ENCODE measurements at regions not wholly inside any gene's neighbourhood (a gene's known extent, or its start where the extent isn't known, plus 50 kb on each side); places are given as distances from the start of the nearest gene placed in this dataset.

- no peak for FAIRE-seq
- no peak for TF ChIP-seq PAX5 (IDR thresholded peaks at IDR 0.05; ENCODE audit: insufficient read depth, low read length, severe bottlenecking)
- no peak for TF ChIP-seq POLR2AphosphoS5 (IDR thresholded peaks at IDR 0.05; ENCODE audit: low read depth, low read length)
- no peak for TF ChIP-seq TAF1 (IDR thresholded peaks at IDR 0.05; ENCODE audit: low read depth, low read length)
- no peak for TF ChIP-seq POLR2A (IDR thresholded peaks at IDR 0.05; ENCODE audit: low read depth, low read length)
- TF ChIP-seq POU2F2 (IDR thresholded peaks at IDR 0.05; ENCODE audit: low read depth, low read length): no peak
- TF ChIP-seq SPI1 (IDR thresholded peaks at IDR 0.05; ENCODE audit: low read depth, low read length): no peak
- no peak for DNase-seq (ENCODE audit: insufficient read length, low spot score)
Observed at GRCh38 chr10:44647877-44648542, 263.1 kb upstream of the CXCL12 start.

- FAIRE-seq (no peak), DNase-seq (ENCODE audit: insufficient read length, low spot score) (no peak)
- TF ChIP-seq POU2F2 (IDR thresholded peaks at IDR 0.05; ENCODE audit: low read depth, low read length) (no peak), POLR2A (IDR thresholded peaks at IDR 0.05; ENCODE audit: low read depth, low read length) (no peak), POLR2AphosphoS5 (IDR thresholded peaks at IDR 0.05; ENCODE audit: low read depth, low read length) (no peak), TAF1 (IDR thresholded peaks at IDR 0.05; ENCODE audit: low read depth, low read length) (no peak), SPI1 (IDR thresholded peaks at IDR 0.05; ENCODE audit: low read depth, low read length) (no peak), PAX5 (IDR thresholded peaks at IDR 0.05; ENCODE audit: insufficient read depth, low read length, severe bottlenecking) (no peak)
Observed at GRCh38 chr10:44650691-44651661, 260.2 kb upstream of the TMEM72 start.

- FAIRE-seq (no peak), DNase-seq (ENCODE audit: insufficient read length, low spot score) (no peak)
- TF ChIP-seq POLR2A (IDR thresholded peaks at IDR 0.05; ENCODE audit: low read depth, low read length): no peak
- no peak for TF ChIP-seq SPI1 (IDR thresholded peaks at IDR 0.05; ENCODE audit: low read depth, low read length)
- no peak for TF ChIP-seq TAF1 (IDR thresholded peaks at IDR 0.05; ENCODE audit: low read depth, low read length)
- no peak for TF ChIP-seq POU2F2 (IDR thresholded peaks at IDR 0.05; ENCODE audit: low read depth, low read length)
- no peak for TF ChIP-seq PAX5 (IDR thresholded peaks at IDR 0.05; ENCODE audit: insufficient read depth, low read length, severe bottlenecking)
- no peak for TF ChIP-seq POLR2AphosphoS5 (IDR thresholded peaks at IDR 0.05; ENCODE audit: low read depth, low read length)
Observed at GRCh38 chr10:44651834-44652233, 259.3 kb upstream of the TMEM72 start.

GRCh38 chr10:44659320-44659719 lies 251.8 kb upstream of the TMEM72 start:
- DNase-seq (ENCODE audit: insufficient read length, low spot score) (no peak), FAIRE-seq (no peak)
- TF ChIP-seq POLR2A (IDR thresholded peaks at IDR 0.05; ENCODE audit: low read depth, low read length): no peak
- TF ChIP-seq POLR2AphosphoS5 (IDR thresholded peaks at IDR 0.05; ENCODE audit: low read depth, low read length): no peak
- no peak for TF ChIP-seq POU2F2 (IDR thresholded peaks at IDR 0.05; ENCODE audit: low read depth, low read length)
- TF ChIP-seq SPI1 (IDR thresholded peaks at IDR 0.05; ENCODE audit: low read depth, low read length): no peak
- TF ChIP-seq TAF1 (IDR thresholded peaks at IDR 0.05; ENCODE audit: low read depth, low read length): no peak
- TF ChIP-seq PAX5 (IDR thresholded peaks at IDR 0.05; ENCODE audit: insufficient read depth, low read length, severe bottlenecking): no peak

GRCh38 chr10:44660271-44660670 lies 250.9 kb upstream of the TMEM72 start:
- DNase-seq (ENCODE audit: insufficient read length, low spot score): no peak
- FAIRE-seq: no peak
- no peak for TF ChIP-seq TAF1 (IDR thresholded peaks at IDR 0.05; ENCODE audit: low read depth, low read length)
- no peak for TF ChIP-seq POLR2A (IDR thresholded peaks at IDR 0.05; ENCODE audit: low read depth, low read length)

GRCh38 chr10:44662051-44662450 lies 249.1 kb upstream of the TMEM72 start:
- no peak for FAIRE-seq
- no peak for DNase-seq (ENCODE audit: insufficient read length, low spot score)
- TF ChIP-seq SPI1 (IDR thresholded peaks at IDR 0.05; ENCODE audit: low read depth, low read length) (no peak), POLR2A (IDR thresholded peaks at IDR 0.05; ENCODE audit: low read depth, low read length) (no peak), POU2F2 (IDR thresholded peaks at IDR 0.05; ENCODE audit: low read depth, low read length) (no peak)

GRCh38 chr10:44668336-44668735 lies 242.8 kb upstream of the TMEM72 start:
- FAIRE-seq (no peak), DNase-seq (ENCODE audit: insufficient read length, low spot score) (no peak)
- no peak for TF ChIP-seq TAF1 (IDR thresholded peaks at IDR 0.05; ENCODE audit: low read depth, low read length)
- TF ChIP-seq POU2F2 (IDR thresholded peaks at IDR 0.05; ENCODE audit: low read depth, low read length): no peak
- TF ChIP-seq POLR2AphosphoS5 (IDR thresholded peaks at IDR 0.05; ENCODE audit: low read depth, low read length): no peak
- TF ChIP-seq PAX5 (IDR thresholded peaks at IDR 0.05; ENCODE audit: insufficient read depth, low read length, severe bottlenecking): no peak
- no peak for TF ChIP-seq POLR2A (IDR thresholded peaks at IDR 0.05; ENCODE audit: low read depth, low read length)
- no peak for TF ChIP-seq SPI1 (IDR thresholded peaks at IDR 0.05; ENCODE audit: low read depth, low read length)

GRCh38 chr10:44671319-44671718 lies 239.8 kb upstream of the TMEM72 start:
- TF ChIP-seq POLR2A (IDR thresholded peaks at IDR 0.05; ENCODE audit: low read depth, low read length) (no peak), PAX5 (IDR thresholded peaks at IDR 0.05; ENCODE audit: insufficient read depth, low read length, severe bottlenecking) (no peak), POLR2AphosphoS5 (IDR thresholded peaks at IDR 0.05; ENCODE audit: low read depth, low read length) (no peak), POU2F2 (IDR thresholded peaks at IDR 0.05; ENCODE audit: low read depth, low read length) (no peak), SPI1 (IDR thresholded peaks at IDR 0.05; ENCODE audit: low read depth, low read length) (no peak), TAF1 (IDR thresholded peaks at IDR 0.05; ENCODE audit: low read depth, low read length) (no peak)
- no peak for DNase-seq (ENCODE audit: insufficient read length, low spot score)
- no peak for FAIRE-seq

- TF ChIP-seq POLR2AphosphoS5 (IDR thresholded peaks at IDR 0.05; ENCODE audit: low read depth, low read length) (no peak), POLR2A (IDR thresholded peaks at IDR 0.05; ENCODE audit: low read depth, low read length) (no peak), PAX5 (IDR thresholded peaks at IDR 0.05; ENCODE audit: insufficient read depth, low read length, severe bottlenecking) (no peak), SPI1 (IDR thresholded peaks at IDR 0.05; ENCODE audit: low read depth, low read length) (no peak), POU2F2 (IDR thresholded peaks at IDR 0.05; ENCODE audit: low read depth, low read length) (no peak), TAF1 (IDR thresholded peaks at IDR 0.05; ENCODE audit: low read depth, low read length) (no peak)
- FAIRE-seq: no peak
- DNase-seq (ENCODE audit: insufficient read length, low spot score): no peak
Observed at GRCh38 chr10:44673245-44673983, 237.7 kb upstream of the TMEM72 start.

Measured in GM12891 (cell line).